Sigmoid colon (tissue), 6 donors: ENCODE measurements at regions not wholly inside any gene's neighbourhood (a gene's known extent, or its start where the extent isn't known, plus 50 kb on each side); places are given as distances from the start of the nearest gene placed in this dataset.

ENCODE experiments used
- DNase-seq: peaks from one replicate; pipeline ENCODE4 v3.0.0-alpha.2; 2019
- H3K27ac ChIP-seq, 4 donors: fragments of 200-600 bp; sonication (generic); one replicate each; pipeline ENCODE4 v1.5.1; 2016 to 2019; ENCODE audit warnings: mild to moderate bottlenecking in 1 of 4
- H3K27me3 ChIP-seq, 3 donors: fragments of 200-600 bp; sonication (generic); one replicate each; pipeline ENCODE4 v1.5.1; 2019; ENCODE audit warnings: mild to moderate bottlenecking in 1 of 3
- H3K36me3 ChIP-seq, 4 donors: fragments of 200-600 bp; sonication (generic); one replicate each; pipeline ENCODE4 v1.5.1; 2016 to 2019
- H3K4me1 ChIP-seq, 4 donors: fragments of 200-600 bp; sonication (generic); one replicate each; pipeline ENCODE4 v1.5.1; 2017 to 2019
- H3K4me3 ChIP-seq, 4 donors: fragments of 200-600 bp; sonication (generic); one replicate each; pipeline ENCODE4 v1.5.1; 2017 to 2019; ENCODE audit warnings: mild to moderate bottlenecking in 2 of 4, moderate library complexity in 1 of 4
- H3K9me3 ChIP-seq, 4 donors: fragments of 200-600 bp in 3 of 4; sonication (generic) in 3 of 4; one replicate each; pipeline versions ENCODE4 v1.5.1 to v1.6.1; 2013 to 2019
- CTCF ChIP-seq, 4 experiments: fragments of 450-650 bp in 3 of 4; fragments of 200-600 bp in 1 of 4; IDR thresholded peaks; one replicate each; pipeline ENCODE4 v1.5.1; 2016 to 2019; ENCODE audit warnings: antibody characterized with exemption in 4 of 4, mild to moderate bottlenecking in 3 of 4, moderate library complexity in 2 of 4
- EP300 ChIP-seq, 4 donors: sonication (generic); formaldehyde crosslinking; IDR thresholded peaks; one replicate each; pipeline ENCODE4 v1.6.1; 2017; ENCODE audit warnings: antibody characterized with exemption in 4 of 4
- POLR2A ChIP-seq, 2 donors: fragments of 450-650 bp; IDR thresholded peaks; one replicate each; pipeline ENCODE4 v1.6.1; 2016; ENCODE audit warnings: antibody characterized with exemption in 2 of 2, mild to moderate bottlenecking in 2 of 2, moderate library complexity in 2 of 2
- POLR2AphosphoS5 ChIP-seq, 4 donors: sonication (generic); formaldehyde crosslinking; IDR thresholded peaks; one replicate each; pipeline ENCODE4 v1.6.1; 2017; ENCODE audit warnings: antibody characterized with exemption in 4 of 4
- WGBS, 2 donors: extraction: QIAGEN DNeasy Blood & Tissue Kit; methylation state at CpG; one replicate each; pipeline ENCODE4 v1.1.7; 2013; 5-methylcytosine and 5-hydroxymethylcytosine counted together
- intact Hi-C: fragments of 100-400 bp; cut with DNase I; formaldehyde crosslinking; loops from one replicate; pipeline ENCODE4 v1.15.1; 2023
- donor health status: healthy with polysubstance abuse.
- donor health status: healthy.

GRCh38 chr13:80256352-80256932 is 84.5 kb downstream of the SPRY2 start:
- 76 to 86% methylated on average over 7 of the region's 7 CpGs for whole genome bisulfite sequencing, 2 donors
- no peak for DNase-seq
- no peak overlapping the region for H3K27ac ChIP-seq
- no peaks in the 10 kb centered on the region for H3K36me3 ChIP-seq
- no peak overlapping the region for H3K4me3 ChIP-seq
- no peaks in the 10 kb centered on the region for H3K9me3 ChIP-seq
- no peaks in the 10 kb centered on the region for H3K4me1 ChIP-seq
- H3K27me3 ChIP-seq = no peaks in the 10 kb centered on the region
- TF ChIP-seq CTCF (IDR thresholded peaks at IDR 0.05) (no peak), POLR2A (IDR thresholded peaks at IDR 0.05) (no peak), POLR2AphosphoS5 (IDR thresholded peaks at IDR 0.05) (no peak), EP300 (IDR thresholded peaks at IDR 0.05) (no peak)
- intact Hi-C loops = no loop called here

- H3K27ac ChIP-seq = no peak overlapping the region
- H3K36me3 ChIP-seq = no peaks in the 10 kb centered on the region
- DNase-seq = no peak
- intact Hi-C loops = no loop called here
- TF ChIP-seq POLR2A (IDR thresholded peaks at IDR 0.05) (no peak), CTCF (IDR thresholded peaks at IDR 0.05) (no peak), POLR2AphosphoS5 (IDR thresholded peaks at IDR 0.05) (no peak), EP300 (IDR thresholded peaks at IDR 0.05) (no peak)
- whole genome bisulfite sequencing, 2 donors = 91 to 92% methylated on average over 1 of the region's 1 CpG
- no peaks in the 10 kb centered on the region for H3K27me3 ChIP-seq
- H3K9me3 ChIP-seq = no peaks in the 10 kb centered on the region
- no peaks in the 10 kb centered on the region for H3K4me1 ChIP-seq
- no peak overlapping the region for H3K4me3 ChIP-seq
These were observed 85.0 kb downstream of the SPRY2 start for GRCh38 chr13:80255946-80256345.

- Histone ChIP-seq H3K27me3 (no peaks in the 10 kb centered on the region), H3K36me3 (no peaks in the 10 kb centered on the region), H3K9me3 (no peaks in the 10 kb centered on the region), H3K4me3 (no peak overlapping the region), H3K27ac (no peak overlapping the region), H3K4me1 (no peaks in the 10 kb centered on the region)
- 30 to 53% methylated on average over 2 of the region's 2 CpGs for WGBS, 2 donors
- no peak for DNase-seq
- TF ChIP-seq POLR2A (IDR thresholded peaks at IDR 0.05) = no peak
- TF ChIP-seq CTCF (IDR thresholded peaks at IDR 0.05) = no peak
- no peak for TF ChIP-seq EP300 (IDR thresholded peaks at IDR 0.05)
- no peak for TF ChIP-seq POLR2AphosphoS5 (IDR thresholded peaks at IDR 0.05)
- intact Hi-C loops = no loop called here
These were observed 89.5 kb downstream of the SPRY2 start for GRCh38 chr13:80251403-80251802.

GRCh38 chr13:80250213-80250810 is 90.6 kb downstream of the SPRY2 start:
- Histone ChIP-seq H3K36me3 (no peaks in the 10 kb centered on the region), H3K27me3 (no peaks in the 10 kb centered on the region), H3K27ac (no peak overlapping the region), H3K4me3 (no peak overlapping the region), H3K4me1 (no peaks in the 10 kb centered on the region), H3K9me3 (no peaks in the 10 kb centered on the region)
- WGBS, 2 donors = 72 to 81% methylated on average over 7 of the region's 7 CpGs
- intact Hi-C loops = no loop called here
- TF ChIP-seq EP300 (IDR thresholded peaks at IDR 0.05) (no peak), POLR2A (IDR thresholded peaks at IDR 0.05) (no peak), POLR2AphosphoS5 (IDR thresholded peaks at IDR 0.05) (no peak)
- no peak for DNase-seq

- Histone ChIP-seq H3K4me3 (no peak overlapping the region), H3K27ac (no peak overlapping the region), H3K9me3 (no peaks in the 10 kb centered on the region), H3K36me3 (no peaks in the 10 kb centered on the region), H3K27me3 (no peaks in the 10 kb centered on the region), H3K4me1 (no peaks in the 10 kb centered on the region)
- no peak for TF ChIP-seq CTCF (IDR thresholded peaks at IDR 0.05)
- TF ChIP-seq EP300 (IDR thresholded peaks at IDR 0.05) = no peak
- TF ChIP-seq POLR2A (IDR thresholded peaks at IDR 0.05) = no peak
- no peak for TF ChIP-seq POLR2AphosphoS5 (IDR thresholded peaks at IDR 0.05)
- WGBS, 2 donors = 63 to 84% methylated on average over 1 of the region's 1 CpG
- intact Hi-C loops = no loop called here
- no peak for DNase-seq
These were observed 91.3 kb downstream of the SPRY2 start for GRCh38 chr13:80249516-80250212.
